ENCODE measurements at regions not wholly inside any gene's neighbourhood (a gene's known extent, or its start where the extent isn't known, plus 50 kb on each side); places are given as distances from the start of the nearest gene placed in this dataset.

DNA sequence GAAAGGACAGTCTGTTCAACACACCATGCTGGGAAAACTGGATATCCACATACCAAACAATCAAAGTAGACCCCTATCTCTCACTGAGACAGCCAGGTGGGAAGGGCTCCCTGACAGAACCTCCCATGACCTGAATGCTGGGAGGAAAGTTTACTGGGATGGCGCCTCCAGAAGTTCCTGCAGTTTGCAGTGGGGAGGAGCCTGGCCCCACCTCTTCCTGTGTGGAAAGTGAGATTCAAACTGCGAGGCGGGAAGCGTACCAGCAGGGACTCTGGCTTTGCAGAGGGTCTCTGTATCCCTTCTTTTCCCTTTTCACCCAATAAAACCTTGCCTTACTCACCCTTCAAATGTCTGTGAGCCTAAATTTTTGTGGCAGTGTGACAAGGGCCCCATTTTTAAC, 190.7 kb downstream of the HHIPL2 start:
- H4K8ac ChIP-seq (replicated peaks; ENCODE audit: insufficient read length, low read depth, low read length), result no peak overlapping the region
- no peak overlapping the region for H4K5ac ChIP-seq (ENCODE audit: insufficient read length, low read depth, low read length)
- H3K18ac ChIP-seq (ENCODE audit: insufficient read length, low read depth, low read length), result no peak overlapping the region
- H2BK120ac ChIP-seq (ENCODE audit: low read depth, low read length, poor library complexity, severe bottlenecking), result no peak overlapping the region
- no peaks in the 10 kb centered on the region for H3K9me3 ChIP-seq (ENCODE audit: control insufficient read depth, low read depth, low read length)
- no peak overlapping the region for H2BK15ac ChIP-seq (ENCODE audit: low read depth, low read length)
- peaks cover 0 to 8% (median 0%) of the 10 kb centered on the region in 3 experiments; a peak in 3 of 7 replicates for H3K36me3 Mint-ChIP-seq (ENCODE audit: insufficient read depth in 1 of 3, low read depth in 3 of 3)
- no peaks in the 10 kb centered on the region for H3K79me2 ChIP-seq (ENCODE audit: insufficient read depth, low read length)
- H3K27me3 Mint-ChIP-seq (ENCODE audit: low read depth), result no peaks in the 10 kb centered on the region
- H3K4me3 Mint-ChIP-seq, result no peak overlapping the region
- H3K9ac ChIP-seq (ENCODE audit: extremely low read depth, insufficient read length, low read length), result no peak overlapping the region
- no peaks in the 10 kb centered on the region for H3K4me1 Mint-ChIP-seq
- H2BK12ac ChIP-seq (ENCODE audit: insufficient read length, low read depth, low read length), result no peak overlapping the region
- H3T11ph ChIP-seq (ENCODE audit: low read length), result no peak overlapping the region
- TF ChIP-seq, protein P1, sequence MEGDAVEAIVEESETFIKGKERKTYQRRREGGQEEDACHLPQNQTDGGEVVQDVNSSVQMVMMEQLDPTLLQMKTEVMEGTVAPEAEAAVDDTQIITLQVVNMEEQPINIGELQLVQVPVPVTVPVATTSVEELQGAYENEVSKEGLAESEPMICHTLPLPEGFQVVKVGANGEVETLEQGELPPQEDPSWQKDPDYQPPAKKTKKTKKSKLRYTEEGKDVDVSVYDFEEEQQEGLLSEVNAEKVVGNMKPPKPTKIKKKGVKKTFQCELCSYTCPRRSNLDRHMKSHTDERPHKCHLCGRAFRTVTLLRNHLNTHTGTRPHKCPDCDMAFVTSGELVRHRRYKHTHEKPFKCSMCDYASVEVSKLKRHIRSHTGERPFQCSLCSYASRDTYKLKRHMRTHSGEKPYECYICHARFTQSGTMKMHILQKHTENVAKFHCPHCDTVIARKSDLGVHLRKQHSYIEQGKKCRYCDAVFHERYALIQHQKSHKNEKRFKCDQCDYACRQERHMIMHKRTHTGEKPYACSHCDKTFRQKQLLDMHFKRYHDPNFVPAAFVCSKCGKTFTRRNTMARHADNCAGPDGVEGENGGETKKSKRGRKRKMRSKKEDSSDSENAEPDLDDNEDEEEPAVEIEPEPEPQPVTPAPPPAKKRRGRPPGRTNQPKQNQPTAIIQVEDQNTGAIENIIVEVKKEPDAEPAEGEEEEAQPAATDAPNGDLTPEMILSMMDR (conservative IDR thresholded peaks at IDR 0.05), result no peak
- H4K91ac ChIP-seq (ENCODE audit: insufficient read length, low read depth, low read length), result no peak overlapping the region
- no peak overlapping the region for H3K56ac ChIP-seq (ENCODE audit: insufficient read length, low read depth, low read length)
- no peak overlapping the region for H3K27ac ChIP-seq (ENCODE audit: insufficient read length, low read depth, low read length)
- H3K79me1 ChIP-seq (ENCODE audit: insufficient read depth, low read depth, low read length, poor library complexity, severe bottlenecking), result no peaks in the 10 kb centered on the region
- H3K14ac ChIP-seq (ENCODE audit: insufficient read depth, low read length), result no peak overlapping the region
- no peak overlapping the region for H2AK5ac ChIP-seq (ENCODE audit: insufficient read length, low read length)
- H3K4me1 ChIP-seq (ENCODE audit: insufficient read depth, low read length), result no peaks in the 10 kb centered on the region
- H2AFZ ChIP-seq (ENCODE audit: low read length), result no peak overlapping the region
- peaks cover 13 to 14% of the 10 kb centered on the region in 2 experiments for H3K9me3 Mint-ChIP-seq
- peak; percentile 42 for DNase-seq
- H3K27me3 ChIP-seq (ENCODE audit: insufficient read depth, low read length), result no peaks in the 10 kb centered on the region
- H3K27ac Mint-ChIP-seq, result no peak overlapping the region
- H2BK5ac ChIP-seq (ENCODE audit: insufficient read length, low read length), result no peak overlapping the region
- H3K4ac ChIP-seq (ENCODE audit: low read depth, low read length), result no peak overlapping the region
- H2BK20ac ChIP-seq (ENCODE audit: low read depth, low read length, poor library complexity, severe bottlenecking), result no peak overlapping the region
- H3K23ac ChIP-seq (ENCODE audit: insufficient read length, low read depth, low read length), result no peak overlapping the region
- H3K4me2 ChIP-seq (ENCODE audit: insufficient read depth, insufficient read length, low read length), result no peak overlapping the region
- no peaks in the 10 kb centered on the region for H3K23me2 ChIP-seq (ENCODE audit: insufficient read length, low read depth, low read length, poor library complexity, severe bottlenecking)
- no peaks in the 10 kb centered on the region for H4K20me1 ChIP-seq (ENCODE audit: control insufficient read depth, insufficient read depth, insufficient read length)
- no CpG with 5 or more reads among the region's 4 CpGs for WGBS (ENCODE audit: extremely low coverage, insufficient read length, low lambda C conversion rate)
